HG03439 (cell line): ENCODE measurements at regions not wholly inside any gene's neighbourhood (a gene's known extent, or its start where the extent isn't known, plus 50 kb on each side); places are given as distances from the start of the nearest gene placed in this dataset.
"Not testable (repeated sequence)": the region's sequence is repeated elsewhere in the genome, so short reads cannot be mapped to it uniquely, and the experiment has no call there.

Experiments
- ATAC-seq: cut with Tn5 transposase; IDR thresholded peaks from one replicate; pipeline ENCODE4 v1.9.1; 2021; ENCODE audit warnings: mild to moderate bottlenecking, moderate library complexity; ENCODE audit not compliant: unreplicated experiment

GRCh38 chr12:54716261-54716660 is 68.1 kb upstream of the DCD start:
- no peak for ATAC-seq

- ATAC-seq: not testable (repeated sequence)
Measured at GRCh38 chr12:54713876-54714275, 65.7 kb upstream of the DCD start.

- no peak for ATAC-seq
Measured at GRCh38 chr12:54711669-54712068, 63.5 kb upstream of the DCD start.

GRCh38 chr12:54708826-54709225 is 60.7 kb upstream of the DCD start:
- no peak for ATAC-seq

GRCh38 chr12:54704202-54704601 is 56.0 kb upstream of the DCD start:
- no peak for ATAC-seq

GRCh38 chr12:54701940-54702592 is 53.9 kb upstream of the DCD start:
- ATAC-seq: no peak

GRCh38 chr12:54700849-54701248 is 52.7 kb upstream of the DCD start:
- ATAC-seq: no peak

- ATAC-seq: no peak
Measured at GRCh38 chr12:54700301-54700700, 52.1 kb upstream of the DCD start.
